NCI-H1930 (cell line): ENCODE measurements at regions not wholly inside any gene's neighbourhood (a gene's known extent, or its start where the extent isn't known, plus 50 kb on each side); places are given as distances from the start of the nearest gene placed in this dataset.
"Not testable (repeated sequence)": the region's sequence is repeated elsewhere in the genome, so short reads cannot be mapped to it uniquely, and the experiment has no call there.

Experiments used
- DNase-seq, 2 experiments: peaks; one replicate each; lab custom pipeline; 2025; lab: John Stamatoyannopoulos, UW

DNA sequence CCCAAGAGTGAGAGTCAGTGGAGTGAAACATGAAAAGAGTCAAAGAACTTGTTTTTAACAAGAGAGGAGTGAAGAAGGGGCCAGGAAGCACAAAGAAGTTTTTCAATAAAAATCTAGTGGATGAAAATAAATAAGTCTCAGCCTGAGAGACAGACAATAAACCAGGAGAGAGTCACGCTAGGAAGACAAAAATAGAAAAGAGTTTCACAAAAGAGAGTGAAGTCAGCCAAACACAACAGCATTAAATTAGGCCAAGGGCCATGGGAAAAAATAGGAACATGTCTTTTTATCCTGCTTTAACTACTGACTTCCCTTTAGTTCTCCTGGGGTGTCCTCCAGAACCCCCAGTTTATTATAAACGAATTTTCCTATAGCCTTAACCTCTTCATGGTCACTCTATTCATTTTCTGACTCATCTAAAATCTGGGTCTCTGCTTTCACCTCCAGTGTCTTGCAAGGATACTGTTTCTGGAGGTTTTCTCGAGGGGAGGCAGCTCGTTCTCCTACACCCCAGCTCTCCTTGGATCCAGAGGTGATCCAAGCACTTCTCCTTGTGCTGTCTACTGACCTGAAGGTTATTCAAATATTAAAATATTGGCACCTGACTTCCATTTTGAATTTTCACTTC, 571.5 kb upstream of the PPP2R3A start:
- DNase-seq, result no peak

DNA sequence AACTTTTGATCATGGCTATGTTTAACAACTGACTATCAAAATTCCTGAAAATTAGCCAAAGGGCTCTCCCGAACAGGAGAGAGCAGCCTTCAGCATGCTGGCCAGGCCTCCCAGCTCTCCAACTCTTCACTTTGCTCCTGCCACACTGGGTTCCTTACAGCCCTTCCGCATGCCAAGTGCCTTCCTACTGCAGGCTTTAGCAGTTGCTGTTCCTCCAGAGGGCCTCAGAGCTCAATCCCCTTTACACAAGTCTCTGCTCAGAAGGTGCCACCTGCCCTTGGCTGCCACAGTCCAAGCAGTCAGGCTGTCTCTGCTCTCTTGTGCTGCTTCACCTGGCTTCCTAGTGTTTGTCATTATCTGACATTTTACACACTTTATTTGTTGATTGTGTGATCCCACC, 553.1 kb upstream of the PPP2R3A start:
- DNase-seq, result peak; percentile 9 to 15

DNA sequence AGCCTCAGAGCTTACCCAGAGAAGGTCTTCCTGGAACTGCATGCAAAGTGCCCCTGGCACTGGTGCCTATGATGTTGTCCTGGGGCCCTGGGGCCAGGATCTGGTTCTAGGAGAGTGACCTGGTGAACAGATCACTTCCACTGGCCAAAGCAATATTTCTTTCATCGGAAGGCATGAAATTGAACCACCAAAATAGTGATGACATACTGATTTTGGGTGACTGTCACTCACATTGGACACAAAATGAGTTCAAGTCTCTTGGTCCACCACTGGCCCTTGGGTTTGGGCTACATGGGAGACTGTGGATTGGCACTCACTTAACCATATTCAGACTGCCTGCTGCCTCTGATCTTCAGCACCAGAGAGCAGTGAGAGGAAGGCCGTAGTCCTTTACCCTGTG, 549.3 kb upstream of the PPP2R3A start:
- DNase-seq, result no peak

DNA sequence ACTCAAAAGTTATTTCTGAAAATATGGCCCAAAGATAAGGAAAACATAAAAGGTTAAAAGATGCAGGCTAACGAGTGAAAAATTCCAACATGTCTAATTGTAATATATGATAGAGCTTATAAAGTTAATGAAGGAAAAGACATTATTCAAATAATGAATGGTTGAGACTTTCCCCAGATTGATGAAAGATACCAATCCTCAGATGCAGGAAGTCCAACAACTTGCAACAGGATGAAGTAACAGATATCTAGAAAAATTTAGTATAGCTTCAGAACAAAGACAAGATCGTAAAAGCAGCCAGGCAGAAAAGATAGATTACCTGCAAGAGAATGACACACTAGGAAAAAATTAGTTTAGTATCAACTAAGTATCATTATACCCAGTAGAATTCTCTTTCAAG, 546.4 kb upstream of the PPP2R3A start:
- no peak for DNase-seq

DNA sequence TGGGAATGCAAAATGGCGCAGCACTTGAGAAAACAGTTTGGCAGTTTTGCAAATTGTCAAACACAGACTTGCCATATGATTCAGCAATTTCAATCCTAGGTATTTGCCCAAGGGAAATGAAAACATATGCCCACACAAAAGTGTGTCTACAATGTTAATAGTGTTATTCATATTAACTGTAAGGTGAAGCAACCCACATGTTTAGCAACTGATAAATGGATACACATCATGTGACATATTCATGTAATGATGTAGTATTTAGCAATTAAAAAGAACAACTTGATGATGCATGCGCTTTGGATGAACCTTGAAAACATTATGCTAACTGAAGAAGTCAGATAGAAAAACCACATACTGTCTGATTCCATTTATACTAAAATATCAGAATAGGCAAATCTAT, 539.0 kb upstream of the PPP2R3A start:
- DNase-seq, result no peak

DNA sequence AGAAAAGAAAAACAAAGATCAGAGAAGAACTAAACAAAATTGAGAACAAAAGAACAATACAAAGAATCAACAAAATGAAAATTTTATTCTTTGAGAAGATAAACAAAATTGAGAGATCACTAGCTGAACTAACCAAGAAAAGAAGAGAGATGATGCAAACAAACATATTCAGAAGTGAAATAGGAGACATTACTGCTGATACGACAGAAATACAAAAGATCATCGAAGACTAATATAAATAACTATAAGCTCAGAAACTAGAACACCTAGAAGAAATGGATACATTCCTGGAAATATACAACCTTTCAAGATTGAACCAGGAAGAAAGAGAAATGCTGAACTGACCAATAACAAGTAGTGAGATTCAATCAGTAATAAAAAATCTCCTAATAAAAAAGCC, 533.1 kb upstream of the PPP2R3A start:
- no peak for DNase-seq

DNA sequence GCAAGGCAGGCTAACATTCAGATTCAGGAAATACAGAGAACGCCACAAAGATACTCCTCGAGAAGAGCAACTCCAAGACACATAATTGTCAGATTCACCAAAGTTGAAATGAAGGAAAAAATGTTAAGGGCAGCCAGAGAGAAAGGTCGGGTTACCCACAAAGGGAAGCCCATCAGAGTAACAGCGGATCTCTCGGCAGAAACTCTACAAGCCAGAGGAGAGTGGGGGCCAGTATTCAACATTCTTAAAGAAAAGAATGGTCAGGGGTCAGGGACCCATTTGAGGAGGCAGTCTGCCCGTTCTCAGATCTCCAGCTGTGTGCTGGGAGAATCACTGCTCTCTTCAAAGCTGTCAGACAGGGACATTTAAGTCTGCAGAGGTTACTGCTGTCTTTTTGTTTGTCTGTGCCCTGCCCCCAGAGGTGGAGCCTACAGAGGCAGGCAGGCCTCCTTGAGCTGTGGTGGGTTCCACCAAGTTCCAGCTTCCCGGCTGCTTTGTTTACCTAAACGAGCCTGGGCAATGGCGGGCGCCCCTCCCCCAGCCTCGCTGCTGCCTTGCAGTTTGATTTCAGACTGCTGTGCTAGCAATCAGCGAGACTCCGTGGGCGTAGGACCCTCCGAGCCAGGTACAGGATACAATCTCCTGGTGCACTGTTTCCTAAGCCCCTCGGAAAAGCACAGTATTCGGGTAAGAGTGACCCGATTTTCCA, 526.5 kb upstream of the PPP2R3A start:
- not testable (repeated sequence) for DNase-seq

DNA sequence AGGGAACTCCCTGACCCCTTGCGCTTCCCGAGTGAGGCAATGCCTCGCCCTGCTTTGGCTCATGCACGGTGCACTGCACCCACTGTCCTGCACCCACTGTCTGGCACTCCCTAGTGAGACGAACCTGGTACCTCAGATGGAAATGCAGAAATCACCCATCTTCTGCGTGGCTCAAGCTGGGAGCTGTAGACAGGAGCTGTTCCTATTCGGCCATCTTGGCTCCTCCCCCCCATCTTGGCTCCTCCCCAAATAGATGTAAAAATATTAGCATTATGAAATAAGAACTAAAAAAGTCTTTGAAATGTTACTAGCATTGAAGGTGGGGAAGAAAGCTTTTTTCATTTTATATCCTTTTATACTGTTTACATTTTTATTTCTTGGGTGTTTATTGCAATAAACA, 525.9 kb upstream of the PPP2R3A start:
- not testable (repeated sequence) for DNase-seq

DNA sequence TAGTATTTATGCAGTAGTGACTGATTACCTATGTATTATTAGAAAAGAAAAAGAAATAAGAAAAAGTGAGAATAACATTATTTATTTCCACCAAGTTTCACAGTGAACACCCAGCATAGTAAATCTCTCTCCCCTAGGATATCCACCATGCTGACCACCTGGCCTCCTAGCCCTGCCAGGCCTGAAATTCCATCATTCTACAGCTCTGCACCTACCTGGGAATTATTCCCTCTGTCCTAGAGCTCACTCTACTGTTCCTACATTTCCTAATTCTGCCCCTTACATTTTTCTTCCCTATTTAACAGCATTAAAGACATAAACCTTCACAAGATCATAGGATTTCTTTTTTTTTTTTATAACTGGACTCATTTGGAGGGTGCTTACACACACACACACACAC, 525.3 kb upstream of the PPP2R3A start:
- DNase-seq, result no peak

DNA sequence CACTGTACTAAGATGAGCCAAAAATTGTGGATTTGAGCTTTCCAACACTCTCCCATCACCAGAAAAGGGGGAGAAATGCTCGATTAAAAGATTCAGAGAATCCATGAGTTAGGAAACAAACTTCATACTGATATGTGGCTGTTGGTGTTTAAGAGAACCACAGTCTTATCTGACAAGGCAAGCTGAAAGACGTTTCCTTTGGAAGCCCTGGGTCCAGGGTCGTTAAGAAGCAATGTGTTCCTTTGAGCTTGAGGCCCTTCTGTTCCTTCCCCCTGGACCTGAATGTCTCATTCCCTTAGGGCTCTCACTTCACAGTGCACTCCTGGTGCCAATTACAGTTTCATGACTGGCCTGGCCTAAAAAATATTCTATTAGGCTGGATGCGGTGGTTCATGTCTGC, 524.8 kb upstream of the PPP2R3A start:
- DNase-seq, result no peak

DNA sequence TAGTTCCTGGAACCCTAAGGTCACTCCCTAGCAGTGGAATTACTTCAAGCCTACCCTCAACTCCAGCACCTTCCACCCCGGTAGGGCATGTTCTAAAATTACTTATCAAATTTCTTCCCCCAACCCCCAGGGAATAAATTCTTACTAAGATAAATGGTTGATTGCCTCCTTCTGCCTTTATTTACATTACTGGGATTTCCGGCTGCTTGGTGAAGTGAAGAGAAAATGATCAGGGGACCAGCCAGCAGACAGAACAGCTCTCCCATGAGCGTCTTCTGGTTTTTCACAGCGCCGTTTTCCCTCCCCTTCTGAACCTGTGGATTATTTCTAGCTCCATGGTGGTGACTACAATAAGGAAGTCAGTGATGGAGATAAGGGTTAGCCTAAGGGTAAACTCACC, 521.5 kb upstream of the PPP2R3A start:
- no peak for DNase-seq

DNA sequence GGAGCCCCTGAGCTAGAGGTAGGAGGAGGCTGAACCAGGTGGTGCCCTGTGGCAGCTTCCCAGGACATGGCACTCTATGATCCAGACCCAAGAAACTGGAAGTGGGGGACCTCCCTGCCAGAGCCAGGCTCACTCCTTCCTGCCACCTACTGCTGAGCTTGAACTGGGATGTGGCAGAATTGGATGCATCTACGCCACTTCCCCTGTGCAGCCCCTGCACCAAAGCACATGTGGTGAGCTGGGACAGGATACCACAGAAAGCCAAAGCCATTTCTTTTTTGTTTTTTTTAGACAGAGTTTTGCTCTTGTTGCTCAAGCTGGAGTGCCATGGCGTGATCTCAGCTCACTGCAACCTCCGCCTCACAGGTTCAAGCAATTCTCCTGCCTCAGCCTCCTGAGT, 518.0 kb upstream of the PPP2R3A start:
- no peak for DNase-seq

DNA sequence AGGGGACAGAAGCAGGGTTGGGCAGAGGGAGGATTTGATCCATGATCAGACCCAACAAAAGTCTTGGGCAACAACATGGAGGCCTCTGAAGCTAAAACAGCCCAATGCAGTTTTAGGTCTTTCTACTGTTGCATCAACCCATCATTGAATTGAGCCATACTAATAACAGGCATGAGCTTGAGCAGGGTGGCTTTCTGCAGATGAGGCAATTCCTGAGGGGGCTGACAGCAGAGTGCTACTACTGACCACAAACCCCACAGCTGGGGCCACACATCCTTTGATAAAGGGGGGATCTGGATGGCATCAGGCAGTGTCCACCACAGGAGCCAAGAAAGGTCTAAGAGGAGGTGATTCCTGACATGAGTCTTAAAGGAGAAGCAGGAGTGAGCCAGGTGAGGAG, 517.0 kb upstream of the PPP2R3A start:
- no peak for DNase-seq

DNA sequence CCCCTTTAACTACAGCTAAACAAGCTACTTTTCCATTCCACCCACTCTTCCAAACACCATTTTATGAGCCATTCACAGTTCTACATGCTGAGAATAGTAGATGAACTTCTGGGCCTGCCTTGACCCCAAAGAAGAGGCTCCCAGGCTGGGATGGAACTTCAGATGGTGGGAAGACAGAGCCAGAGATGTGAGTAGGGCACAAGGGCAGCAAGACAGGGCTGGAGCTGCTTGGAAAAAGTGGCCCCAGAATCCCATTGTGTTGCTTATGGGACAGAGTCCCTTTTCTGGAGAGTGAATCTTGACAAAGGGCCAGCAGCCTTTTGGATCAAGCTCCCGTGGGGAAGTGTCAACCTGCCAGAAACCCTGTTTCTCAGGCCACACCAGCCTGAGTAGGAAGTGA, 516.5 kb upstream of the PPP2R3A start:
- no peak for DNase-seq

DNA sequence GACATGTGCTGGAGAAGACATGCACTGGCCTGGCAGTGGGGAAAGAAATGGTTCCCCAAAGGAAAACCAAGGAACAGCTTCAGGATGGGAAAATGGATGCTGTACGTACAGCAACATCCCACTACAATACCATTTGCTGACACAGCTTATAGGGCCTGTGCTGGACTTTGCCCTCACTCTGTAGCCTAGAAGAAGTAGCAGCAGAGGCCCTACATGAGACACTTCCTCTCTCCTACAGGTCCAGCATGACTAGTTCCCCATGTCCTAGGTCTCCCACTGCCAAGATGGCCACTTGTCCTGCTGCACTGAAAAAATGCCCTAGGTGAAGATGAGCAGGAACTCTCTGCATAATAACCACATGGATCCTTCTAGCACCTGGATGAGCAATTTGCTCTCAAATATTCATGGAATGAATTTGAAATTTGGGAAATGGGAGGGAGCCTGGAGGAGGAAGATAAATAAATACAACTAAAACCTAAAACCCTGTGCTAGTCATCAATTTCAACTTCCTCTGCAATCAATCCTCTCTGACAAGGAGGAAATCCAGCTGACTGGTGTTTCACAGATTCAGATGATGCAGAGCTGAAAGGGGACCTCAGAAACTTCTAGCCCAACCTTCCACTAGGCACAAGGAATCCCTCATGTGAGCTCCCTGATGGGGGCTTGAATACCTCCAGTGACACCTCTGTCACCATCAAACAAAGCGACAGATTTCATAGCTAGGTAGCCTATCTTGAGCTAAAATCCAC, 514.3 kb upstream of the PPP2R3A start:
- DNase-seq, result no peak

DNA sequence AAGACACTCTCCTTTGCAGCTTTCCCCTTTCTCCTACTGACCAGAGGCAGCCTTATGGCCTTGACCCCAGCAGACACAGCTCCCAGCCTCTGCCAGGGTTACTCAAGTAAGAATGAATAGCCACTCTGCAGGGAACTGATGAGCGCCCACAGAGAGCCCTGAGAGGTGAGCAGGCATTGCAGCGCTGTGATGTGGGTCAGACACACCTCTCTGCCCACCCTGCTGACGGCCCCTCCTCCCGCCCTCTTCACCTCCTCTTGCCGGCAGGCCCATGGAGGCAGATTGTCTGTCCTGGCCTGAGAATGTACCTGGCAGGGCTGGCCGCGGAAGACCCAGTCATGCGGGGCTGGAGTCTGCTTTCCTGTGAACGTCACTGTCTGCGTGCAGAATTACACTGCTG, 512.6 kb upstream of the PPP2R3A start:
- DNase-seq, result no peak

DNA sequence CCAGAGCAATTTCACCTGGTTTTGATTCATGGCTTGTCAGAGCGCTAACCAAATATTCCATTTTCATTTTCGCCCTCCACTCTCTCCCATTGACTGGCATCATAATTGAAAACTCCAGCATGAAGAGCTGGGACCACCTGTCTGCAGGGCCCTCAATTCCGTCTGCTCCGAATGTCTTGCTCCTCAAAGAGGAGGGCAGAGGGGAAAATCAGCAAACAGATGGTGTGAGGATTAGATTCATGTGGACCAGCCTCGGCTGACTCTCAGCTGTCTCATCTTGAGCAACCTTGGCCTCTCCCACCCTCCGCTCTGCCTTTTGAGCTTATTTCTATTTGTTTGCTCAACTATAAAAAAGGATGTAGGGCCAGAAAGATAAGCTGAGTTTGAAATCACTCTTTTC, 512.2 kb upstream of the PPP2R3A start:
- DNase-seq, result no peak

DNA sequence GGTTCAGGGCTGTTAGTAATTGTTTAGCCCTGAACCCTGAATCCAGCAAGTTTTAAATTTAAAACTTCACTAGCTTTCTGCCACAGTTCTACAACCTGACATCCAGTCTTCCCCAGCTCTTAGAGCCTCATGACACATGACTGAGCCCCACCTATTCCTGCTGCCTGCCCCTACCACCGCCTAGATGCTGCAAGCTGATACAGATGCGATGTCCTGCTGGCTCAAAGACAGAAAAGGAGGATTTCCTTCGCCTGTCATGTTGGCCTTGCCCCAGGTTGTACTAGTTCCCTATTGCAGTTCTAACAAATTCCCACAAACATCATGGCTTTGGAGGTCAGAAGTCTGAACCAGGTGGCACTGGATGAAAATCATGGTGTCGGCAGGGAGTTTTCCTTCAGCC, 510.6 kb upstream of the PPP2R3A start:
- no peak for DNase-seq

DNA sequence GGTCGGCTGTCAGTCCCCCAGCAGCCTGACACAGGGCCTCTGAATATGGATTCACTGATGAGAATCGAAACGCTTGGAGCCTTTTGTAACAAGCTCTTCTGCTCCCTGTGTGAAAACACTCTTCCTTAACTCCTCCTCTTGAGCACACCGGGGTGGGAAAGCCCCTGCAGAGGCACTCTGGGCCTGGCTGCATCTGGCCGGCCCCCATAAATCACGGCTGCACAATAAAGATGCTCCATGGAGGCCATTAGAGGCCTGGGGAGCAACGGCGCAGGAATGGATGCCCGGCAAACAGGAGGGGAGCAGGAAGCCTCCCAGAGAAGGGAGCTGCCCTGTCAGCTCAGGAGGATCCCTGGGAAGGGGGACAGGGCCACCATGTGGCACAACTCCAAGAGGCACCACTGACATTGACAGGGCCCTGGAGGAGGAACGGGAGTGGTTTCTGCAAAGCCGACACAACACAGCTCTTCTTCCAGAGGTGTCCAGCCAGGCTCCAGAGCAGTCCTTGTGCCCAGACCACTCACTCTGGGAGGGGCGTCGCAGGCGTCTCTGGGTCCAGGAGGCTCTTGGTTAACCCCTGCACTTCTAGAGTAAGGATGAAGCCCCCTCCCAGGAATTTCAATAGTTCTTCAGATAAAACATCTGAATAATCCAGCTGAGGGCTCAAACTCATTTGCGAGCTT, 509.3 kb upstream of the PPP2R3A start:
- DNase-seq, result peak in 1 of 2 experiments; percentile 16

DNA sequence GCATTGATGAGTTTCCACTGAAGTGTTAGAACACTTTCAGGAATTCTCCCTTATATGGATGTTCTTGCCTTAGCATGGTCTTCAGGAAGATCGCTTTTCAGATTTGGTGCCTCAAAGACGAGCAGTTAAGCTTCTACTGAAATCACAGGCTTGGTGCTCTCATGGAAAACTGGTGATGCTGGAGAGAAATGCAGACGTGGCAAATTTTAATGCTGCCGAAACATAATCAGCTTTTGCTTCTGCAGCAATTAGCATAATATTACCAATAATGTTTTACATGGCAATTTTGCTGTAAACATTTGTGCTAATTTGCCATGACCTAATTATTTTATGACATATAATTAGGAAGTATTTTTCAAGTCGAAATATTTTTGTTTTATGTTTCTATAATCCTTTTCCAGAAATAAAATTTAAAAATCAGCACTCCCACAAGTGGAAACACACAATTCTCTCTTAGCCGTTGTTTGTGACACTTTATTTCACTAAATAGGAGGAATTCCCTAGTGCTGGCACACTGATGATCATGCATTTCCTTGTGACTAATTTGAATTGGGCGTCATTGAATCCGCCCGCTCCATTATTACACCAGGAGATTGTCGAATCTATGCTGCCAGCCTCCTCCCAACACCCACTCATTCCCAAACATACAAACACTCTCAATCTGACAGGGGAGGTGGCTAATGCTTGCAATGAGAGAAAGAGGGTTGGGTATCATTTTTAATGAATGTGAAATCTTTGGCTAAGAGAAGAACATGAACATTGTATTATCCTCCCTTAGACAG, 506.8 kb upstream of the PPP2R3A start:
- no peak for DNase-seq

DNA sequence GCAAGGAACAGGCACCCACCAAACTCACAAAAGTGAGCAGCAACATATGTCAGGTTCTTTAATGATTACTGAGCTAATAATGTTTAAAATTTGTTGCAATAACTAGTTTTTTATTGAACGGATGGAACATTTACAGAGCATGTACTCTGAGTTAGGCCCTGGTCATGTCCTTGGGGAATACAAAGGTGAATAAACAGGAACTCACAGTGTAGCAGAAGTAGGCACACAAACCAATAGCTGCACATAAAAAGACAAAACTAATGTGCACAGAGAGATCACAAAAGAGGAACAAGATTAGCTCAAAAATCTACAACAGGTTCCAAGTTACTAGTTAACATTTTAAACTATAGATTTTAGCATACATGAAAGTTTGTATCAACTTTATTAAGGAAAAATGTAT, 505.3 kb upstream of the PPP2R3A start:
- DNase-seq, result no peak

DNA sequence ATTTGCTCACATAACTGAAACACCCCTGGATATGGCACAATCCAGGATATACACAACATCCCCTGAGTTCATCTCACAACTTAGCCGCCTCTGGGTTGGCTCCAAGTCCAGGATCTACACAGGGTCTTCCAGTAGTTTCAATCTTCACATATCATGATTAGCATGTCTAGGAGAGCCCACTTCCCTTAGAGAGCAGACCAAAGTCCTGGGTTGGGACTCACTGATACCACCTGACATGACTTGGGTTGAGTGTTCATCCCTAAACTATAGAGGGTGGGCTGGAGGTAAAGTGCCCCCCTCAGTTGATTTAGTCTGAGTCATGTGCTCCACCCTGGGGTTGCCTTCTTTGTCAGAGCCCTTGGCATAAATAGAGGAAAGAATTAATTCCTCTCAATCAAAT, 493.6 kb upstream of the PPP2R3A start:
- DNase-seq, result no peak
